Liver (tissue), 8 donors: ENCODE measurements at regions not wholly inside any gene's neighbourhood (a gene's known extent, or its start where the extent isn't known, plus 50 kb on each side); places are given as distances from the start of the nearest gene placed in this dataset.

Source experiments
- DNase-seq: peaks from one replicate; pipeline ENCODE4 v3.0.0-alpha.2; 2017; ENCODE audit warnings: low spot score
- H3K27ac ChIP-seq, 2 donors: one replicate each; pipeline ENCODE4 v1.7.0; 2013; ENCODE audit warnings: inconsistent platforms in 2 of 2, low read length in 2 of 2, control low read depth in 1 of 2, low read depth in 1 of 2, mild to moderate bottlenecking in 1 of 2
- H3K27me3 ChIP-seq, 4 donors: one replicate each; pipeline versions ENCODE4 v1.6.1 to v1.7.0; 2013; ENCODE audit warnings: low read length in 3 of 4, inconsistent platforms in 1 of 4, mild to moderate bottlenecking in 1 of 4, moderate library complexity in 1 of 4; ENCODE audit not compliant: control insufficient read depth in 4 of 4, insufficient read depth in 4 of 4
- H3K36me3 ChIP-seq, 4 donors: one replicate each; pipeline versions ENCODE4 v1.6.1 to v1.7.0; 2013; ENCODE audit warnings: low read length in 3 of 4, mild to moderate bottlenecking in 3 of 4, low read depth in 1 of 4, moderate library complexity in 1 of 4; ENCODE audit not compliant: control insufficient read depth in 4 of 4, insufficient read depth in 3 of 4
- H3K4me1 ChIP-seq, 4 donors: one replicate each; pipeline versions ENCODE4 v1.6.1 to v1.7.0; 2013; ENCODE audit warnings: low read length in 3 of 4, mild to moderate bottlenecking in 3 of 4, moderate library complexity in 1 of 4; ENCODE audit not compliant: control insufficient read depth in 4 of 4, insufficient read depth in 4 of 4
- H3K4me3 ChIP-seq, 3 donors: one replicate each; pipeline versions ENCODE4 v1.6.1 to v1.7.0; 2013; ENCODE audit warnings: low read length in 3 of 3, control low read depth in 1 of 3, low read depth in 1 of 3, mild to moderate bottlenecking in 1 of 3
- H3K9ac ChIP-seq, 2 donors: one replicate each; pipeline ENCODE4 v1.7.0; 2013; ENCODE audit warnings: low read length in 2 of 2, mild to moderate bottlenecking in 2 of 2, moderate library complexity in 2 of 2, control low read depth in 1 of 2, low read depth in 1 of 2
- H3K9me3 ChIP-seq, 4 donors: one replicate each; pipeline versions ENCODE4 v1.6.1 to v1.7.0; 2013; ENCODE audit warnings: low read length in 3 of 4; ENCODE audit not compliant: control insufficient read depth in 4 of 4
- ATF3 ChIP-seq: IDR thresholded peaks from 2 replicates; pipeline ENCODE4 v1.6.1; 2016; ENCODE audit warnings: antibody characterized with exemption
- CTCF ChIP-seq: fragments of 150-350 bp; IDR thresholded peaks from 2 replicates; pipeline ENCODE4 v1.5.1; 2017; ENCODE audit warnings: improper control_type of control experiment, low read depth, low read length; ENCODE audit not compliant: missing input control
- EGR1 ChIP-seq, 2 donors: IDR thresholded peaks; 2 replicates each; pipeline ENCODE4 v1.6.1; 2016 to 2018; ENCODE audit warnings: antibody characterized with exemption in 2 of 2, low read depth in 2 of 2
- FOXA1 ChIP-seq: IDR thresholded peaks from 2 replicates; pipeline ENCODE4 v1.6.1; 2016; ENCODE audit warnings: antibody characterized with exemption
- FOXA2 ChIP-seq: IDR thresholded peaks from 2 replicates; pipeline ENCODE4 v1.6.1; 2016; ENCODE audit warnings: antibody characterized with exemption
- GABPA ChIP-seq, 2 donors: IDR thresholded peaks in 1 of 2; conservative IDR thresholded peaks in 1 of 2; 2 replicates each; pipeline ENCODE4 v1.6.1; 2016; ENCODE audit warnings: antibody characterized with exemption in 2 of 2, mild to moderate bottlenecking in 1 of 2, moderate library complexity in 1 of 2
- HNF4A ChIP-seq, 2 donors: conservative IDR thresholded peaks; 2 replicates each; pipeline ENCODE4 v1.6.1; 2016; ENCODE audit warnings: antibody characterized with exemption in 2 of 2, mild to moderate bottlenecking in 2 of 2
- HNF4G ChIP-seq: IDR thresholded peaks from 2 replicates; pipeline ENCODE4 v1.6.1; 2016; ENCODE audit warnings: antibody characterized with exemption
- JUND ChIP-seq, 2 donors: IDR thresholded peaks; 2 replicates each; pipeline ENCODE4 v1.6.1; 2016; ENCODE audit warnings: antibody characterized with exemption in 2 of 2
- MAX ChIP-seq: IDR thresholded peaks from 2 replicates; pipeline ENCODE4 v1.6.1; 2016; ENCODE audit warnings: antibody characterized with exemption
- NR2F2 ChIP-seq: IDR thresholded peaks from 2 replicates; pipeline ENCODE4 v1.6.1; 2016; ENCODE audit warnings: antibody characterized with exemption
- RAD21 ChIP-seq, 2 donors: IDR thresholded peaks; 2 replicates each; pipeline ENCODE4 v1.6.1; 2016; ENCODE audit warnings: antibody characterized with exemption in 2 of 2, mild to moderate bottlenecking in 2 of 2
- RXRA ChIP-seq, 2 donors: IDR thresholded peaks; 2 replicates each; pipeline ENCODE4 v1.6.1; 2017 to 2018; ENCODE audit warnings: antibody characterized with exemption in 2 of 2, mild to moderate bottlenecking in 1 of 2
- SP1 ChIP-seq: IDR thresholded peaks from 2 replicates; pipeline ENCODE4 v1.6.1; 2018; ENCODE audit warnings: antibody characterized with exemption, mild to moderate bottlenecking
- TAF1 ChIP-seq: conservative IDR thresholded peaks from 2 replicates; pipeline ENCODE4 v1.6.1; 2016; ENCODE audit warnings: antibody characterized with exemption, mild to moderate bottlenecking
- YY1 ChIP-seq: IDR thresholded peaks from 2 replicates; pipeline ENCODE4 v1.6.1; 2016; ENCODE audit warnings: antibody characterized with exemption, mild to moderate bottlenecking
- ZBTB33 ChIP-seq: IDR thresholded peaks from 2 replicates; pipeline ENCODE4 v1.6.1; 2016; ENCODE audit warnings: antibody characterized with exemption
- WGBS: extraction: QIAGEN DNeasy Blood & Tissue Kit; methylation state at CpG from one replicate; pipeline ENCODE4 v1.1.7; 2013; 5-methylcytosine and 5-hydroxymethylcytosine counted together
- TF ChIP-seq, protein P1 (sequence below): IDR thresholded peaks from 2 replicates; pipeline ENCODE4 v1.6.1; 2016; ENCODE audit warnings: antibody characterized with exemption, mild to moderate bottlenecking
- donor health status: healthy.
- donor health status: healthy.
- donor health status: healthy.
- donor health status: healthy.
- donor health status: healthy.

- Histone ChIP-seq H3K9me3 (no peaks in the 10 kb centered on the region), H3K36me3 (no peaks in the 10 kb centered on the region), H3K4me1 (peaks cover 0 to 3% (median 0%) of the 10 kb centered on the region in 4 donors), H3K27me3 (peaks cover 0 to 6% (median 2%) of the 10 kb centered on the region in 4 donors), H3K9ac (no peak overlapping the region), H3K4me3 (no peak overlapping the region), H3K27ac (no peak overlapping the region)
- 63% methylated on average over 13 of the region's 13 CpGs for WGBS
- no peak for DNase-seq
- TF ChIP-seq ATF3, result no peak
- no peak for TF ChIP-seq RAD21 (IDR thresholded peaks at IDR 0.05)
- TF ChIP-seq FOXA1, result no peak
- TF ChIP-seq FOXA2, result no peak
- no peak for TF ChIP-seq HNF4G
- no peak for TF ChIP-seq HNF4A (conservative IDR thresholded peaks at IDR 0.05)
- no peak for TF ChIP-seq EGR1 (IDR thresholded peaks at IDR 0.05; ENCODE audit: low read depth in 2 of 2)
- TF ChIP-seq NR2F2, result no peak
- TF ChIP-seq SP1, result no peak
- no peak for TF ChIP-seq MAX
- no peak for TF ChIP-seq ZBTB33
- no peak for TF ChIP-seq GABPA (IDR thresholded peaks at IDR 0.05 in 1 of 2, conservative IDR thresholded peaks at IDR 0.05 in 1 of 2)
- no peak for TF ChIP-seq YY1
- TF ChIP-seq RXRA (IDR thresholded peaks at IDR 0.05), result no peak
- no peak for TF ChIP-seq CTCF
- TF ChIP-seq, protein P1, sequence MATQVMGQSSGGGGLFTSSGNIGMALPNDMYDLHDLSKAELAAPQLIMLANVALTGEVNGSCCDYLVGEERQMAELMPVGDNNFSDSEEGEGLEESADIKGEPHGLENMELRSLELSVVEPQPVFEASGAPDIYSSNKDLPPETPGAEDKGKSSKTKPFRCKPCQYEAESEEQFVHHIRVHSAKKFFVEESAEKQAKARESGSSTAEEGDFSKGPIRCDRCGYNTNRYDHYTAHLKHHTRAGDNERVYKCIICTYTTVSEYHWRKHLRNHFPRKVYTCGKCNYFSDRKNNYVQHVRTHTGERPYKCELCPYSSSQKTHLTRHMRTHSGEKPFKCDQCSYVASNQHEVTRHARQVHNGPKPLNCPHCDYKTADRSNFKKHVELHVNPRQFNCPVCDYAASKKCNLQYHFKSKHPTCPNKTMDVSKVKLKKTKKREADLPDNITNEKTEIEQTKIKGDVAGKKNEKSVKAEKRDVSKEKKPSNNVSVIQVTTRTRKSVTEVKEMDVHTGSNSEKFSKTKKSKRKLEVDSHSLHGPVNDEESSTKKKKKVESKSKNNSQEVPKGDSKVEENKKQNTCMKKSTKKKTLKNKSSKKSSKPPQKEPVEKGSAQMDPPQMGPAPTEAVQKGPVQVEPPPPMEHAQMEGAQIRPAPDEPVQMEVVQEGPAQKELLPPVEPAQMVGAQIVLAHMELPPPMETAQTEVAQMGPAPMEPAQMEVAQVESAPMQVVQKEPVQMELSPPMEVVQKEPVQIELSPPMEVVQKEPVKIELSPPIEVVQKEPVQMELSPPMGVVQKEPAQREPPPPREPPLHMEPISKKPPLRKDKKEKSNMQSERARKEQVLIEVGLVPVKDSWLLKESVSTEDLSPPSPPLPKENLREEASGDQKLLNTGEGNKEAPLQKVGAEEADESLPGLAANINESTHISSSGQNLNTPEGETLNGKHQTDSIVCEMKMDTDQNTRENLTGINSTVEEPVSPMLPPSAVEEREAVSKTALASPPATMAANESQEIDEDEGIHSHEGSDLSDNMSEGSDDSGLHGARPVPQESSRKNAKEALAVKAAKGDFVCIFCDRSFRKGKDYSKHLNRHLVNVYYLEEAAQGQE, result no peak
- no peak for TF ChIP-seq JUND (IDR thresholded peaks at IDR 0.05)
- TF ChIP-seq TAF1, result no peak
These were observed 488.3 kb downstream of the MN1 start for GRCh38 chr22:27312966-27313855.
